GM19328 (cell line): ENCODE measurements at regions not wholly inside any gene's neighbourhood (a gene's known extent, or its start where the extent isn't known, plus 50 kb on each side); places are given as distances from the start of the nearest gene placed in this dataset.

ENCODE experiments used
- ATAC-seq: cut with Tn5 transposase; IDR thresholded peaks from one replicate; pipeline ENCODE4 v1.9.1; 2021; ENCODE audit warnings: mild to moderate bottlenecking, moderate library complexity; ENCODE audit not compliant: unreplicated experiment

DNA sequence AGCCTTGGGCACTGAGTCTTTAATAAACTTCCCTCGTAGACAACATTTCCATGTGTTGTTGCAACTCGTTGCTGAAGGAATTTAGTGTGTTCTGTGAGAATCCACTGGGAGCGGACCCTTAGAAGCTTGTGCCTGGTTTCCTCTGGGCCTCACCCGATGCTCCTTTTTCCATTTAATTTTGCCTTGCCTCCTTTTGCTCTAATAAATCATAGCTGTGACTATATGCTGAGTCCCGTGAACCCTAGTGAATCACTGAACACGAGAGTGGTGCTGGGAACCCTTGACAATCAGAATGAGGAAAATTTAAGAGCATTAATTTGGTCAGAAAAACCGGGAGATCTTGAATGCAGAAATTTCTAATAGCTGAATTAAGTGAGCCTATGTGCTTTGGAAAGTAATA, 291.1 kb upstream of the ZNF608 start:
- ATAC-seq = no peak

DNA sequence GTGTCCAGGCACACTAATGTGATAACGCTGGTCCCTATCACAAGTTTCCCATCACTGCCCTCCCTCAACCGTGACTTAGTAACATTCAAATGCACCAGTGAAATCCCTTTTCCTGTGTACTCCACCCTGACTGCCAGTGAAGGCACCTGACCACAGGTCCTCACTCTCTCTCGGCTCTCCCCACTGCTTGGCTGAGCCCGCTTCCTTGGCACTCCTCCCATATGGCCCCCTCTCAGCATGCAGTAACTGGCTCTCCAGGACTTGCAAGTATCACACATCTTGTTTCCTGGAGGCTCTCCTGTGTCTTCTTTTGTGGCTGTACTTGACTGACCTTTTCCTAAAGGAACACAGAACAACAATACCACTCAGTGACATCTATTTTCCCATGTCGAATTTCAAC, 292.0 kb upstream of the ZNF608 start:
- no peak for ATAC-seq

GRCh38 chr5:125041798-125042197, 295.4 kb upstream of the ZNF608 start:
- no peak for ATAC-seq

DNA sequence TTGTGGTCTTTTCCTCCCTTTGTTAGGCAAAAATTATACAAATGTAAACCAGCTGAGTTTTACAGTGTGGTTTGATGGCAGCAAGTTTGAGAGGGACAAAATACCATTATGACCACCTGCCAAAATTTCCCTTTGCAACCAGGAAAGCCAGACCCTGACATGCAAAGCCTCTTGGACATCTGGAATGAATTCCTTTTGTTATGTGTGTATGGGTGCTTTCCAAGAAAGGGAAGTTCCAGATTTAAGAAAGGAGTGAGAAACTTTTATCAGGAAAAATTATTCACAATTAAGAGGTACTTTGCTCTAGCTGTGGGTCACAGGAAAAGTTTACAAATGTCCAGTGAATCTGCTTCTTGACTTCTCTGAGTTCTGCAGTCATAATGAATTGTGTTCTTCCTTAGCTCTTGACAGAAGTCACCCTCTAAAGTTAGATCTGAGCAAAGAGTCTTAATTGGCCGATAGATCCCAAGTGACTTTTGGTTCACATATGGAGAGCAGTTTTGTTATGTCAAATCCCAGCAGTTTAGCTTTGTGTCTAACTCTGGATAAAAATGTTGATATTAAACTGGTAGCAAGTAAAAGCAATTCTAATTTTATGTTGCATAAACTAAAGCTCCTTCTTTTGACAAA, 295.9 kb upstream of the ZNF608 start:
- no peak for ATAC-seq

GRCh38 chr5:125043781-125044391, 297.4 kb upstream of the ZNF608 start:
- no peak for ATAC-seq

- no peak for ATAC-seq
Measured at GRCh38 chr5:125044491-125045282, 298.2 kb upstream of the ZNF608 start.

GRCh38 chr5:125045646-125046045, 299.2 kb upstream of the ZNF608 start:
- ATAC-seq = no peak

- no peak for ATAC-seq
Measured at GRCh38 chr5:125046838-125047237, 300.4 kb upstream of the ZNF608 start.

- no peak for ATAC-seq
Measured at GRCh38 chr5:125047871-125048270, 301.4 kb upstream of the ZNF608 start.

GRCh38 chr5:125049721-125050702, 303.6 kb upstream of the ZNF608 start:
- ATAC-seq = no peak

GRCh38 chr5:125050926-125051325, 304.5 kb upstream of the ZNF608 start:
- no peak for ATAC-seq

DNA sequence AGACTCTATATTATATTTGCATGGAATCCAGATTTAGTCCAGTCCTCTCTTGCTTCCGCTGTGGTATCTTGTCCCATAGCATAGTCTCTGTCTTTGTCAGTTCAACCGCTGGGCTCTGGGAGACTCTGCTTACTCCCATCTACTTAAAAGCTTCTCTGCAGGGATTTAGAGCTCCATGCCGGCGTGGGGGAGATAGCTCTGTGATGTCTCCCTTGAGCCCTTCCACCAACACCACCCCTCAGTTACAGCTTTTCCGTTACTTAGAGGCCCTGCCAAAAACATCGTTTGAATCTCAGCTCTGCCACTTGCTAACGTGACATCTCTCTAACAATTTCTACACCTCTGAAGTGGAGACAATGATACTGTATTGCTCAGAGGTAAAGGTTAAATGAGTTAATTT, 306.1 kb upstream of the ZNF608 start:
- no peak for ATAC-seq

- no peak for ATAC-seq
Measured at GRCh38 chr5:125053179-125053578, 306.7 kb upstream of the ZNF608 start.

DNA sequence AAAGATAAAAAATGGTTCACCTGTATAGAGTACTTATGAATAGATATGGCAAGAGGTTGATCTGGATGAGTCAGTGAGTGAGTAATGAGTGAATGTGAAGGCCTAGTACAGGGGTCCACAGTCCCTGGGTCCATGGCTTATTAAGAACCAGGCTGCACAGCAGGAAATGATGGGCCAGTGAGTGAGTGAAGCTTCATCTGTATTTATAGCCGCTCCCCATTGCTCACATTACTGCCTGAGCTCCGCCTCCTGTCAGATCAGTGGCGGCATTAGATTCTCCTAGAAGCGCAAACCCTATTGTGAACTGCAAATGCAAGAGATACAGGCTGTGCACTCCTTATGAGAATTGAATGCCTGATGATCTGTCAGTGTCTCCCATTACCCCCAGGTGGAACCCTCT, 307.7 kb upstream of the ZNF608 start:
- ATAC-seq = no peak

DNA sequence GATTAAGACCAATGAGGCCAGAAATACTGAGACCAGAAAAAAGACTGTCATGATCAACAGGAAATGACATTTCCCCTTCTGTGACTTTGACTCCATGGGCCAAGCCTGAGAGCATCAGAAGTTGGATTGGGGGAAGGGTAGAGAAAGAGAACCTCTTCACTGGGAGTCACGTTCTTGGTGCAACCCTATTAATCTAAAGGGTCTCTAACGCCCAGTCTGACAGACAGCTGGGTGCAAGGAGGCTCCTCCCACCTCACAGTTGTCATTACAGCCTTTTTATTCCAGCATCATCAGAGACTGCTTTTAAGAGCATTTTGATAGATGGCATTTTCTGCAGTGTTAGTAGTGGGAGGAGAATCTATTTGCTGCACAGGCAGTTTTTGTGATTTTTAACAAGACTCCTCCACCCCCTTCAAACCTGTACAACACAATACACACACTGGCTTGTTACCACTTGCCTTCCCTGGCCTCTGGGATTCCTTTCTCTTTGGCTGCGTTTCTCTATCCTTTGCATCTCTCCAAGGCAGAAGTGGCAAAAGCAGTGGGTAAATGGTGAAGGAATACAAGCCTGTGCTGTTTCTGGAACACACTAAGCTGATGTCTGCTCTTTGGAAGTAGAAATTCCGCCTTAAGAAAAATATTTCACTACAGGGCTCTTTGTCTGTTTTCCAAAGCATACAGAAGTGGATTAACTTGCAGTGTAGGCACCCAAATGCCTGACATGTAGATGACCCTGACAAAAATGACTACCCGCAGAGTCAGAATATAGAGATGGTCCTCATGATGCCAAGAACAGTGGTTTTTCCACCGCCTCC, 310.4 kb upstream of the ZNF608 start:
- no peak for ATAC-seq

DNA sequence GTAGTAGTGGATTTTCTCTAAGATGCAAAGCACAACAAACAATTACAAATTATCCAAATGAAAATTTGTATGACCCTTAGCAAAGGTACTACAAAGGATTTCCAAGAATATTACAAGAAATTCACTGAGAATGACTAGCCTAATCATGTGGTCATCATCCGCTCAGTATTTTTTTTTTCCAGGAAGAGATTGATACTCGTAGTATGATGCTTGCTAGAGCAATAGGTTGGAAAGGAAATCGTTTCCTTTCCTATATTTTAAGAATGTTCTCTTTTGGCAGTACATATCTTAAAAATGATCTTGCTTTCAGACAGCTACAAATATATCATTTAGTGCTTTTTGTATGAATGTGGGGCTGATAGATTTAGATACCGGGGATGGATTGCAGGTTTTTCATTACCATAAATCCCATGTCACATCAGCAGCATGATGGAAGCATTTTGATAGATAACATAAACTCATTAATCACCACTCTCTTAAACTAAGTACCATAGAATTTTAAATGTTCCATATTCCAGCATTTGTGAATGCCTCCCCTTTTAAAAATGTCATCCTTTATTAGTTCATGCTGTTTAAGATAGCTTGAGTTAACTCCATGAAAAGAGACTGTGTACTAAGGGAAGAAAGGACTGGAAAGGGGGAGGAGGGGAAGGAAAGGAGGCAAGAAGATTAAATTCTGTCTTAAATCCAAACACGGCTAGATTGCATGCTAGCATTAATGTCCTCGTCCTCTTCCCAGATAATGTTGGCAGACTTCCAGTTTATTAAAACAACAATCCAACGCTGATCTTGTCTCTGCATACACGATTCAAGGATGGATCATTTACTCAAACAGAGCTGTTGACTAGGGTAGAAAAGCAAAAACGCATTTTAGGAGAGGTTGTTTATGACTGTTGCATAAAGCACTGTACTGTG, 311.7 kb upstream of the ZNF608 start:
- no peak for ATAC-seq

GRCh38 chr5:125059255-125060002, 313.0 kb upstream of the ZNF608 start:
- no peak for ATAC-seq

DNA sequence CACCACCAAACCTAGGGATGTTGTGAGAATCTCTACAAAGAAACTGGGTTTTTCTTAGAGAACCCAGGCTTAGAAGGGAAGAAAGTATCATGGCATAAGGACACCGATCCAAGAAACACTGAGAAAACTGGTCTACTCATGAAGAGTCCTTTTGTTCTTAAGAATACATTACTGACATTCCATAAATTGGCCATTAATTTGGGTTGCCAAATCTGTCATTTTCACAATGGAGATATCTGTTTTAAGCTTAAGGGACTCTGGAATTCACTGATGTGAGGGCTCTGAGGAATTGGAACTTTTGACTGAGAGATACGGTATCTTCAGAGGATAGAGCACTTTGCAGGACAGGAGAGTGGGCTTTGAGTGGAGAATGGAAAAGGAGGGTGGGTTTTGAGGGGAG, 315.3 kb upstream of the ZNF608 start:
- no peak for ATAC-seq
